DND-41 (cell line): ENCODE measurements at regions not wholly inside any gene's neighbourhood (a gene's known extent, or its start where the extent isn't known, plus 50 kb on each side); places are given as distances from the start of the nearest gene placed in this dataset.

Source experiments
- ATAC-seq: fragments of 200-7000 bp; cut with Tn5 transposase; 3 replicates; pipeline ENCODE4 v1.9.1; 2021; ENCODE audit warnings: low read depth; ENCODE audit not compliant: insufficient read depth
- DNase-seq: peaks from one replicate; pipeline ENCODE4 v3.0.0-alpha.2; 2020
- H2AFZ ChIP-seq: 2 replicates; pipeline ENCODE4 v1.6.0; 2012; ENCODE audit warnings: low read depth, low read length
- H3K27ac ChIP-seq: 2 replicates; pipeline ENCODE4 v1.5.1; 2012; ENCODE audit warnings: low read length, inconsistent platforms
- H3K27me3 ChIP-seq: fragments of 200-600 bp; sonication (generic); 2 replicates; pipeline ENCODE4 v1.6.0; 2012; ENCODE audit warnings: low read length, mild to moderate bottlenecking, inconsistent platforms; ENCODE audit not compliant: insufficient read depth, poor library complexity
- H3K36me3 ChIP-seq: 2 replicates; pipeline ENCODE4 v1.5.1; 2012; ENCODE audit warnings: low read length, inconsistent platforms; ENCODE audit not compliant: insufficient read depth
- H3K4me1 ChIP-seq: 2 replicates; pipeline ENCODE4 v1.5.1; 2012; ENCODE audit warnings: mild to moderate bottlenecking, low read length; ENCODE audit not compliant: insufficient read depth
- H3K4me2 ChIP-seq: 2 replicates; pipeline ENCODE4 v1.6.0; 2012; ENCODE audit warnings: mild to moderate bottlenecking, moderate library complexity, low read length, inconsistent platforms; ENCODE audit not compliant: insufficient read depth
- H3K4me3 ChIP-seq, 2 experiments: fragments of 200-600 bp in 1 of 2; shearing (Covaris generic) in 1 of 2; 2 replicates each; pipeline ENCODE4 v1.5.1; 2012 to 2016; ENCODE audit warnings: inconsistent platforms in 2 of 2, low read length in 2 of 2, mild to moderate bottlenecking in 2 of 2, low read depth in 1 of 2, moderate library complexity in 1 of 2
- H3K79me2 ChIP-seq: 2 replicates; pipeline ENCODE4 v1.6.0; 2012; ENCODE audit warnings: low read length, inconsistent platforms; ENCODE audit not compliant: insufficient read depth
- H3K9ac ChIP-seq: 2 replicates; pipeline ENCODE4 v1.6.0; 2012; ENCODE audit warnings: low read depth, mild to moderate bottlenecking, inconsistent platforms, low read length, moderate library complexity
- H3K9me3 ChIP-seq: 2 replicates; pipeline ENCODE4 v1.5.1; 2012; ENCODE audit warnings: low read length, moderate library complexity, mild to moderate bottlenecking, inconsistent platforms; ENCODE audit not compliant: insufficient read depth, severe bottlenecking
- H4K20me1 ChIP-seq: 2 replicates; pipeline ENCODE4 v1.6.0; 2012; ENCODE audit warnings: low read length; ENCODE audit not compliant: insufficient read depth
- EZH2 ChIP-seq: IDR thresholded peaks from 3 replicates; pipeline ENCODE4 v1.6.1; 2012; ENCODE audit warnings: borderline replicate concordance, low read depth, mild to moderate bottlenecking, moderate library complexity, low read length, inconsistent platforms; ENCODE audit not compliant: severe bottlenecking
- TF ChIP-seq, protein P1 (sequence below): IDR thresholded peaks from 2 replicates; pipeline ENCODE4 v1.5.1; 2012; ENCODE audit warnings: borderline replicate concordance, low read length, moderate library complexity, mild to moderate bottlenecking; ENCODE audit not compliant: poor library complexity, severe bottlenecking; ENCODE audit errors: extremely low read depth

DNA sequence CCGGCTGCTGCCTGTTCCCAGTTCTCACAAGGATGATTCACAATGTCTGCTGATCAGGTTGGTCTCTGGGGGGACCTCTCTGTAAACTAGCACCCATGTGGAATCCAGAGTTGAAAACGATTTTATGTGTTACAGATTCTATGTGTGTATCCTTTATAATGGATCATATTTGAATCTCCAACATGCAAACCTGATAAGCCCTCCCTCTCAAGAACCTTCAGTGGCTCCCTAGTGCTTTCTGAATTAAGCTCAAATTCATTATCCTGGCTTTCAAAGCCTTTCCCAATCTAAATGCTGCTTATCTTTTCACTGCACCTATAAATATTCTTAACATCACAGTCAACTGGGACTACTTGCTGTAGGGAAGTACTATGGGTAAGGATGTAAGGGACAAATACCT is 166.8 kb upstream of the USP24 start:
- H4K20me1 ChIP-seq = no peaks in the 10 kb centered on the region
- no peak overlapping the region for H3K9ac ChIP-seq
- no peaks in the 10 kb centered on the region for H3K27me3 ChIP-seq
- H3K79me2 ChIP-seq = no peaks in the 10 kb centered on the region
- ATAC-seq (no peak), DNase-seq (no peak)
- no peaks in the 10 kb centered on the region for H3K9me3 ChIP-seq
- TF ChIP-seq, protein P1, sequence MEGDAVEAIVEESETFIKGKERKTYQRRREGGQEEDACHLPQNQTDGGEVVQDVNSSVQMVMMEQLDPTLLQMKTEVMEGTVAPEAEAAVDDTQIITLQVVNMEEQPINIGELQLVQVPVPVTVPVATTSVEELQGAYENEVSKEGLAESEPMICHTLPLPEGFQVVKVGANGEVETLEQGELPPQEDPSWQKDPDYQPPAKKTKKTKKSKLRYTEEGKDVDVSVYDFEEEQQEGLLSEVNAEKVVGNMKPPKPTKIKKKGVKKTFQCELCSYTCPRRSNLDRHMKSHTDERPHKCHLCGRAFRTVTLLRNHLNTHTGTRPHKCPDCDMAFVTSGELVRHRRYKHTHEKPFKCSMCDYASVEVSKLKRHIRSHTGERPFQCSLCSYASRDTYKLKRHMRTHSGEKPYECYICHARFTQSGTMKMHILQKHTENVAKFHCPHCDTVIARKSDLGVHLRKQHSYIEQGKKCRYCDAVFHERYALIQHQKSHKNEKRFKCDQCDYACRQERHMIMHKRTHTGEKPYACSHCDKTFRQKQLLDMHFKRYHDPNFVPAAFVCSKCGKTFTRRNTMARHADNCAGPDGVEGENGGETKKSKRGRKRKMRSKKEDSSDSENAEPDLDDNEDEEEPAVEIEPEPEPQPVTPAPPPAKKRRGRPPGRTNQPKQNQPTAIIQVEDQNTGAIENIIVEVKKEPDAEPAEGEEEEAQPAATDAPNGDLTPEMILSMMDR = no peak
- no peaks in the 10 kb centered on the region for H3K36me3 ChIP-seq
- H3K4me1 ChIP-seq = peaks cover 17% of the 10 kb centered on the region
- no peak overlapping the region for H3K4me3 ChIP-seq
- H3K27ac ChIP-seq = no peak overlapping the region
- H2AFZ ChIP-seq = no peak overlapping the region
- no peak overlapping the region for H3K4me2 ChIP-seq

- H2AFZ ChIP-seq = no peak overlapping the region
- TF ChIP-seq, protein P1 = no peak
- TF ChIP-seq EZH2 = no peak
- no peaks in the 10 kb centered on the region for H3K27me3 ChIP-seq
- DNase-seq (no peak), ATAC-seq (no peak)
- no peak overlapping the region for H3K4me2 ChIP-seq
- no peaks in the 10 kb centered on the region for H3K36me3 ChIP-seq
- H3K79me2 ChIP-seq = no peaks in the 10 kb centered on the region
- H3K4me3 ChIP-seq = no peak overlapping the region
- H3K9me3 ChIP-seq = no peaks in the 10 kb centered on the region
- H3K9ac ChIP-seq = no peak overlapping the region
- H3K4me1 ChIP-seq = peaks cover 17% of the 10 kb centered on the region
- H4K20me1 ChIP-seq = no peaks in the 10 kb centered on the region
- H3K27ac ChIP-seq = no peak overlapping the region
Measured at GRCh38 chr1:55381491-55381890, 166.3 kb upstream of the USP24 start.

DNA sequence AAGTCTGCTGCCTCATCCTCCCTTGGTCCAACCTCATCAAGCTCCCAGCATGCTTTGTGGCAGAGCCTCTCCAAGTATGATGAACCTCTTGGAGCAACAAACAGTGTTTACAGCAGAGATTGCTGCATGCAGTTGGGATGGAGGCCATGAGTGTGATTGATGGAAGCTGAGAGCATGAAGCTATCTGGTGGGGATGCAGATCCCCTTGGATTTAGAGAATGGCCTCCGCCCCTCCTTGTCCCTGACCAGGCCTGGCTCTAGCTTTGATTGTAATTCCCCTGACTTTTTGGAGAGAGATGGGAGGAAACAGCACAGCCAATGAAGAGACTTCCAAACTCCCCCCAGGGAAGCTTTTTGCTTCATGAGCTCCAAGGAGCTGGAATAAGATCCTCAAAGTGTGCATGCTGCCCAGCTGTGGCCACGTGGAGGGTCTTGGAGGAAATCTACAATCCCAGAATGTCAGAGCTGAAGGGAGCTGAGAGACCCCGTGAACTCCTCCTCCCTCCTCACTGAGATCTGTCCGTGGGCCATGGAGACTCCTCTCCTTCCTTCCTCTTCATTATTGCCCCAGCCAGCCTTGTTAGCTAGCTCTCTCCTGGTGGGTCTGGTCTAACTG is 165.3 kb upstream of the USP24 start:
- no peak overlapping the region for H3K4me3 ChIP-seq
- no peaks in the 10 kb centered on the region for H3K79me2 ChIP-seq
- H3K27me3 ChIP-seq = no peaks in the 10 kb centered on the region
- TF ChIP-seq EZH2 = no peak
- TF ChIP-seq, protein P1 = no peak
- no peaks in the 10 kb centered on the region for H3K9me3 ChIP-seq
- peaks cover 17% of the 10 kb centered on the region for H3K4me1 ChIP-seq
- ATAC-seq (no peak), DNase-seq (no peak)
- no peaks in the 10 kb centered on the region for H4K20me1 ChIP-seq
- no peaks in the 10 kb centered on the region for H3K36me3 ChIP-seq
- H3K4me2 ChIP-seq = no peak overlapping the region
- H3K27ac ChIP-seq = no peak overlapping the region
- no peak overlapping the region for H2AFZ ChIP-seq
- no peak overlapping the region for H3K9ac ChIP-seq

GRCh38 chr1:55378582-55378981 is 163.4 kb upstream of the USP24 start:
- Histone ChIP-seq H3K4me3 (no peak overlapping the region), H3K36me3 (no peaks in the 10 kb centered on the region), H2AFZ (no peak overlapping the region), H3K4me1 (peaks cover 17% of the 10 kb centered on the region), H3K4me2 (no peak overlapping the region), H3K27ac (no peak overlapping the region), H4K20me1 (no peaks in the 10 kb centered on the region), H3K27me3 (no peaks in the 10 kb centered on the region), H3K79me2 (no peaks in the 10 kb centered on the region), H3K9ac (no peak overlapping the region), H3K9me3 (no peaks in the 10 kb centered on the region)
- DNase-seq (peak; percentile 25), ATAC-seq (peak; percentile 63)
- TF ChIP-seq, protein P1 = peak; percentile 72
- no peak for TF ChIP-seq EZH2
